HG03108 (cell line): ENCODE measurements at regions not wholly inside any gene's neighbourhood (a gene's known extent, or its start where the extent isn't known, plus 50 kb on each side); places are given as distances from the start of the nearest gene placed in this dataset.
"Not testable (repeated sequence)": the region's sequence is repeated elsewhere in the genome, so short reads cannot be mapped to it uniquely, and the experiment has no call there.

Experiments
- ATAC-seq: cut with Tn5 transposase; IDR thresholded peaks from one replicate; pipeline ENCODE4 v1.9.1; 2021; ENCODE audit warnings: moderate library complexity; ENCODE audit not compliant: unreplicated experiment

GRCh38 chr4:4670869-4671268 lies 129.0 kb upstream of the STX18 start:
- no peak for ATAC-seq

DNA sequence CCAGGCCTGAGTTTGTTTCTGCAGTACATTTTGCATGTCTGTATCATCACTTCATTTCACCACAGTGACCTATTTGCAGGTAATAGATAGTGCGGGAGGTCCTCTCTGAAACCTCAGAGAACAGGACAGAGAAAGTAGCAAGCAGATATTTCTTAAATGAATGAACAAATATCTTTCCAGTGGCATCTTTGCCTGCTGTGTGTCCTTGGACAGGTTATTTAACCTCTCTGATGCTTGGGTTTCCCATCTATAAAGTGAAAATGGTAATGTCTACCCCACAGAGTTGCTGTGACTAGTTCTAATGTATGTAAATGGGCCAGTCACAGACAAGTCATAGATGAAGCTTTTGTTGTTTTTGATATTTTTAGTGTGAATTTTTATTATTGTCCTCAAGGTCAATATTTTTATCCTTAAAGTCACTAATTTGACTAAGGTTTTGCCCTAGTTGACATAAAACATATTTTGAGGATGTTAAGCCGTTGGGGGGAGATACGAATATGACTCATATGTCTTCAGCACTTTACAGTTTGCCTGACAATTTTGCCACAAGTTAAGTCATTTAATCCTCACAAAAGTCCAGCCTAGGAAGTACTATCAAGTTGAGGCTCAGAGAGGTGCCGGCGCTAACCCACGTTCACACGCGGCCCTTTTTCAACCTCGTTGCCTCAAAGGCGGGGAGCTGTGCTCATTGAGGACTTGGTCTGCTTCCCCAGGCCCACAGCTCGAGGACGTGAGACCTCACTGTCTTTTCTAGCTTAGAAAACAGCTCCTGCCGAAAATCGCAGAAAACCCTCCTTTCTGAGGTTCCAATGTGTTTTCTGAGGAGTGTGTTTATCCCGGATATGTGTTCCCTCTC lies 126.7 kb upstream of the STX18 start:
- no peak for ATAC-seq

- no peak for ATAC-seq
Observed at GRCh38 chr4:4667622-4668081, 125.8 kb upstream of the STX18 start.

DNA sequence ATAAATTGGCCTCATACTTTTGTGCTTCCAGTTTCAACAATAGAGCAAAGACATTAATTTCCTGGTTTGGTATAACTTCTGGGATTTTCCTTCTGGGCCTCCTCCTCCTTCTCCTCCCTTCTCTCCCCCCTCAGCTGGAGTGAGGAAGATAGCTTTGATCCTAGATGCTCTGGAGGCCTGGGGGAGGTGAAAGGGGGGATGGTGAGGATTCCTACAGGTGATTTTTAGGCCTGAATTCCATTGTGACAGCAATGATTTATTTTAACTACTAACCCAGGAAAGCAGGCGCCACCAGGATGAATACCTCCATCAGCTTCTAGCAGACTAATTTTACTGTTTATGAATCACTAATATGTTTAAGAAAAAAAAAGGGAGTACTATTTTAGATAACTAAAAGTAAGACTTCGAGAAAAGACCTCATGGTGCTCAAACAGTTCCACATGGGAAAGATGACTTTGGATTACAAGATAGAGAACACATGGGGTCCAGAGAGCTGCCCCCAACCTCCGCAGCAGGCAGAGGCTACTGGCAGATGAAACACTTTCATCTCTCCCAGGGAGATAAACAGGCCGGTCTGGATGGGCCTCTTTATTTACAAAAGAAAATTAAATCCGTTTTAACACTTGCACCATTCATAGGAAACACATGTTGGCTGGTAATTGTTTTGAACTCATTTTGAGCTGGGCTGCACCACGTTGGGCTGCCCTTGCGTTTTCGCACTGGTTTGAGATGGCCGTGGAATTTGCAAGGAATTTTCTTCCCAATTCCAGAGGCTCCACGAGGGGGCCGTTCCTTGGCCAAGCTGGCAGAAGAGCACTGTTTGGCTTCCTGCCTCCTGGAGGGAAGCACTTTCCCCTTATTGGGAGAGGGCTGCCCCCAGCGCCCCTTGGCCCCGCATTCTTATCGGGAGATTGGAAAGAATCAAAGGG lies 125.1 kb upstream of the STX18 start:
- ATAC-seq, result no peak

DNA sequence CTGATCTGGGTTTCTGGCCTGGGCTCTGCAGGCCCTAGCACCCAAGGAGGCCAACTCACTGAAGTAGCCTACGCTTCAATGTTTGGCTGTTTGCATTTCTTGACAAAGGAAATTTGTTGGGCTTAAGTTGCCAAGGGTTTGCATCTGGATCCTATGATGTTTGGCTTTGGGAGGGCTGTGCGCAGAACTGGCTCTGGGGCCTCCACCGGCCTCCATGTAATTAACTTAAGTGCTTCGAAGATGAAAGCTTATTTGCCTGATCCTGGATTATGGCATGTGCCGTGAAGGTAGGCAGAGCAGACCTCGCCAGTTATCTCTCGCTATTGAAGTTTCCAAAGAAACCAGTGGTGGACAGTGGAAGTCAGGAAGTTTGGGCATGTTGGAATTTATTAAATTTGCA lies 124.3 kb upstream of the STX18 start:
- ATAC-seq, result no peak

GRCh38 chr4:4664234-4664633 lies 122.4 kb upstream of the STX18 start:
- ATAC-seq, result no peak

DNA sequence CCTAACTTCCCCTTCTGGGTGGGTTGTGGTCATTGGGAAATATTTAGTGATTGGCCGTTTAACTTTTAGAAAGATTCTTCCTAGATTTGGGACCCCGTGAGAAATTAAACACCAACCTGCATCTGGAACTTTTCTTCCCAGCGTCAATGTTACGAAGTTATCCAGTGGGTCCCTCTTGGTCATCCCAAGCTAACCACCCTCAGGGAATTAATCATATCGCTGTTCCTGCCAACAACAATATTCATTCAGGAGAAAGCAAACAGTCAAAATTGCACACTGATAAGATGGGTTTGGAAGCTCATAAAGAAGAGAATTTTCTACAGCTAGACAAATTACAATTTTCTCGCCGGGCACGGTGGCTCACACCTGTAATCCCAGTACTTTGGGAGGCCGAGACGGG lies 121.2 kb upstream of the STX18 start:
- ATAC-seq, result no peak

DNA sequence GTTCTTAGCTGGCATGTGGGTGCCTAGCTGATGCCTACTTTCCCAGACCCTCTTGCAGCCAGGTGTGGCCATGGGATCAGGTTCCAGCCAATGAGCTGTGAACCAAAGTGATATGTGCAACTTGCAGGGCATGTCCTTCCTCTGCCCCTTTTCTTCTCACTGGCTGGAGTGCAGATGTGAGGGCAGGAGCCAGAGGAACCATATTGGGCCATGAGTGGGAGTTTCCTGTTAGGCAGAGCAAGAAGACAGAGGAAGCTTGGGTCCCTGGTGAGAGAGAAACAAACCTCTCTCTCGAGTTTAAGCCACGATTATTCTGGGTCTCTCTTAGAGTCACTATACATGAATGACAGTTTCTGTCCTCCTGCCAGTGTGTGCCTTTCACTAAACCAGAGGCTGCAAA lies 120.4 kb upstream of the STX18 start:
- no peak for ATAC-seq

DNA sequence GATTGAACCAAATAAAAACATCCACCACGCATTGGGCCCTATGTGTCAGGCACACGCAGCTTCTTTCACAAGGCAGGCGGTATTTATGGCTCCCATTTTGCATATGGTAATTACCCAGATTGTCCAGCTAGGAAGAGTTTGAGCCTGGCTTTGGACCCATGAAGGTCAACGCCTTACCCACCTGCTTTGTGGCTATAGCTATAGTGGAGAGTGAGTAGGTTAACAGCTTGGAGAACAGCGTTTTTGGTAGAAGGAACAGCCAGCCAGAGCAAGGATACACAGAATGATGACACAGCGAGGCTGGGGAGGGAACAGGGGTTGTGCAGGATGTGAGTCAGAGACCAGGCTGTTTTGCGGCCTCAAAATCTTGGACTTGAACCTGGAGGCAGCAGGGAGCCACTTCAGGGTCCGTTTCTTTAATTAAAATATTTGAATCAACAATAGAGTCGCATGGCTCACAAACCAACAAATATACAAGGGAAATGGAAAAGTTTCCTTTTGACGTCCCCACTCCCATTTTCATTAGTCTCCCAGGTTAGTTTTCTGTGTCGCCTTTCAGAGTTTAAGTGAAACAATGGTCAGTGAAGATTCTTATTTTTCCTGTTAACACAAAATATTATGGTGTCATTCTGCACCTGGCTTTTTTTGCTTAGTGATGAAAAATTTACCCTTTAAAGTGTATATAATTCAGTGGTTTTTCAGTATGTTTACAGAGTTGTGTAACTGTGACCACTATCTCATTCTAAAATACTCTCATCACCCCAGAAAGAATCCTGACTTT lies 118.2 kb upstream of the STX18 start:
- no peak for ATAC-seq

GRCh38 chr4:4658052-4658451 lies 116.2 kb upstream of the STX18 start:
- no peak for ATAC-seq

- ATAC-seq, result no peak
Observed at GRCh38 chr4:4656977-4657376, 115.1 kb upstream of the STX18 start.

DNA sequence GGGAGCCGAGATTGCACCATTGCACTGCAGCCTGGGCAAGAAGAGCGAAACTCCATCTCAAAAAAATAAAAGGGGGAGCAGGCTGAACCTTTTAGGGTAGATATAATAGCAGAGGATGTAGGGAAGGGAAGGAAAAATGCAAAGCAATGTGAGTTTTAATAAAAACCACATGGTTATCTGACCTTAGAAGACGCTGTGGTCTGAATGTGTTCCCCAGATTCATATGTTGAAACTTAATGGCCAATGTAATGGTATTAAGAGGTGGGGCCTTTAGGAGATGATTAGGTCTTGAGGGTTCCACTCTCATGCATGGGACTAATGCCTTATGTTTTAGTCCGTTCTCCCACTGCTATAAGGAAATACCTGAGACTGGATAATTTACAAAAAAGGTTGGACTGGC lies 114.1 kb upstream of the STX18 start:
- ATAC-seq, result no peak

DNA sequence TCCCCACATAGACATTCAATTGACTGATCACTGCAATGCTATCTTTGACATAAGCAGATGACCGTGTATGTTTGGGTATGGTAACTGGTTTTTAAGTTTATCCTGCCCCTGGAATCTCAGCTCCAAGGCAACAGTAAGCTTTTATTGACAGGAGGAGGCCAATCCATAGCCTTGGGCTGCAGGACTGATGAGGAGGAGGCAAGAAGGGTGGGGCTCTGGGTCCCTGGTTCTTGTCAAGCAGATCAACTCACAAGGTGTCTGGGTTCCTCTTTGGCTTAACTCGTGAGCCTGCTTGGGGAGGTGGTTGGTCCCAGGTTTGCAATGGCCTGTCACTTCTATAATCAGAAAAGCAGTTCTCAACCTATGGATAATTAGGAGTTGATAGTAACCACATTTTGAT lies 113.2 kb upstream of the STX18 start:
- ATAC-seq, result no peak

DNA sequence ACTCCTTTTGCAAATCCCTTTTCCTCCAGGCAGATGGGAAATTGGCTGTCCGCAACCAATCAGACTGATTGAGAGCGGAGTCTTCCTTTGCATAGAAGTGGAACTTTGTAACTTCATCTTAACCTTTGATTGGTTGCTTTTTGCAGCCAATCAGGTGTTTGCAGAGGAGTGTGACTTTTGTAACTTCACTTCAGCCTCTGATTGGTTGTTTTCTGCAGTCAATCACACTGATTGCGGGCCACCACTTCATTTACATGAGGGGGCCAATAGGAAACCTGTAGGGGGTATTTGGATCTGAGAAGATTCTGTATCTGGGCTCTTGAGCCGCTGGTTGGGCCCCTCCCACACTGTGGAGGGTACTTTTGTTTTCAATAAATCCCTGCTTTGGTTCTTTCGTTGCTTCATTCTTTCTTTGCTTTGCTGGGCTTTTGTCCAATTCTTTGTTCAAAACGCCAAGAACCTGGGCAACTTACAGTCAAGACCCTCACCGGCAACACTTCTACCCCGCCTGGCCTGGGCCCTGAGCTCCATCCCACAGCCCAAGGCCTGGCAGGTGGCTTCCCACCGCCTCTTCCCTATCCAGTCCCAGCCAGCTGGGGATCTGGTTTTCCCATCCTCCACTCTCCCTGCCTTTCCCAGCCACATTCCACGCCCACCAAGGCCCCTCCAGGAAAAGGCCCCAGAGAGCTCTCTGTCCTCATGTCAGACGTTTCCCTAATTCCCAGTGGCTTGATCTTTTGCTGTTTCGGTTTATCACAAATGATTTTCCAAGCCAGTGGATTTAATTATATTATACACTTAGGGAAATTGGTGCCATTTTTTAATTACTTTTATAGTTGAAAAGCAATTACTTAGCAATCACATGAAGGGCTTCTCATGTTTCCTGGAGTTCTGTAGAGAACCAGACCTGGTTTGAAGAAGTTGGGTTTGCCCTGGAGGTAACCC lies 110.2 kb upstream of the STX18 start:
- ATAC-seq, result no peak

GRCh38 chr4:4647041-4647440 lies 105.2 kb upstream of the STX18 start:
- no peak for ATAC-seq

GRCh38 chr4:4645743-4646142 lies 103.9 kb upstream of the STX18 start:
- no peak for ATAC-seq

DNA sequence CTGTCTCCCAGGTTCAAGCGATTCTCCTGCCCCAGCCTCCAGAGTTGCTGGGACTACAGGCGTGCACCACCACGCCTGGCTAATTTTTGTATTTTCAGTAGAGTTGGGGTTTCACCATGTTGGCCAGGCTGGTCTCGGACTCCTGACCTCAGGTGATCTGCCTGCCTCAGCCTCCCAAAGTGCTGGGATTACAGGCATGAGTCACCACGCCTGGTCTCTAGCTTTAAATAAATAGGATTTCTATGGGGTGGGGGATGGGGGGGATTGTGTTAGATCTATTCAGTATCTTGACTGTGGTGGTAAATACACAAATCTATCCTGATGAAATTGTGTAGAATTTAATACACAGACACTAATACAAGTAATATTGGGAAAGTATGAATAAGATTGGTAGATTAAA lies 102.4 kb upstream of the STX18 start:
- not testable (repeated sequence) for ATAC-seq

DNA sequence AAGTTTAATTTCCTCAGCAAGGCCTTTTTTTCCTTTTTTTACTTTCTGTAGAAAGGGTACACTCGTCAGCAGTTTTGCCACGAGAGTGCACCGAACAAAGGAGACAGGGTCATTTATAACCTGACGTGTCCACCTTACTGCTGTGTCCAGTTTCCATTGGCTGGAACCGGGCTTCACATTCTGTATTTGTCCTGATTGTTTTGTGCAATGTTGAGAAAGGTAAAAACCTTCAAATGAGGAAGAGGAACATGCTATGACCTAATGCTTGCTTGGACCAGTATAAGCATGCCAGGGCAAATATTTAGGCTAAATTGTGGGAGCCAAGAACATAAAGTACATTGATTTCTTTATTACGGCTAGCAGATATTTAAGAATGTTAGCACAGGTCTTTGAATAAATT lies 101.9 kb upstream of the STX18 start:
- not testable (repeated sequence) for ATAC-seq

GRCh38 chr4:4643306-4643705 lies 101.5 kb upstream of the STX18 start:
- ATAC-seq, result no peak

GRCh38 chr4:4642496-4643000 lies 100.7 kb upstream of the STX18 start:
- ATAC-seq, result no peak
